ENCODE measurements at regions not wholly inside any gene's neighbourhood (a gene's known extent, or its start where the extent isn't known, plus 50 kb on each side); places are given as distances from the start of the nearest gene placed in this dataset.

DNA sequence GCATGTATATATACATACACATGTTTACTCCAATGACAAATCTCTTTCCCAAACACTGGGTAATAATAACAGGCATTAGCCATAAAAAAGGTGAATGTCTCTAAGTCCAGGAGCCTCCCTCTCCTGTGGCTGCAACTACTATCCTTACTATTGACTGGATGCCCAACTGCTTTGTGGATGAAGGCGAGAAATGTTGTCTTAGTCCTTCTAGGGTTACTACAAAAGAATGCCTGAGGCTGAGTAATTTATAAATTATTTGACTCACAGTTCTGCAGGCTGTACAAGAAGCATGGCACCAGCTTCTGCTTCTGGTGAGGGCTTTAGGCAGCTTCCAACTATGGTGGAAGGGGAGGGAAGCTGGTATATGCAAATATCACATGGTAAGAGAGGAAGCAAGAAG lies 366.0 kb upstream of the DDHD1 start:
- DNase-seq: no peak

GRCh38 chr14:53517270-53517960 lies 364.3 kb upstream of the DDHD1 start:
- DNase-seq: no peak

- peak in 2 of 3 donors; percentile 45 to 75 for DNase-seq
Measured at GRCh38 chr14:53516261-53516774, 363.2 kb upstream of the DDHD1 start.

DNA sequence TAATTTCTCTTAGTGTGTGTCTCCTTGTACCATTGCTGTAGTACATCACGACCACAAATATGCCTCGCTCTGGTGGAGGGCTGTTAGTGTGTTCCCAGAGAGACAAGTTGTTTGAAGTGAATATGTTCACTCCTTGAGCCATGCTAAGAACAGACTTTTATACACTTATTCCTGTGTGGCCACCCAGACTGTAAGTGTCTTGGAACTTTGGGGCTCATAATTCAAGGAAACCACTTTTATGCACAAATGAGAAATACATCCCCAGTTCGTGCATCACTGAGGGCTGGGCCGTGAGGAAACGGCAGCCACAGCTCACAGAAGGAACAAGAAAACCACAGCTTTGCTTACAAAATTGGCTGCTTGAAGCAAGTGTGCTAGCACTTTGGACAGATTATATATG lies 362.2 kb upstream of the DDHD1 start:
- DNase-seq: peak in 1 of 3 donors; percentile 49

- peak in 1 of 3 donors; percentile 44 for DNase-seq
Measured at GRCh38 chr14:53514197-53514596, 361.1 kb upstream of the DDHD1 start.

DNA sequence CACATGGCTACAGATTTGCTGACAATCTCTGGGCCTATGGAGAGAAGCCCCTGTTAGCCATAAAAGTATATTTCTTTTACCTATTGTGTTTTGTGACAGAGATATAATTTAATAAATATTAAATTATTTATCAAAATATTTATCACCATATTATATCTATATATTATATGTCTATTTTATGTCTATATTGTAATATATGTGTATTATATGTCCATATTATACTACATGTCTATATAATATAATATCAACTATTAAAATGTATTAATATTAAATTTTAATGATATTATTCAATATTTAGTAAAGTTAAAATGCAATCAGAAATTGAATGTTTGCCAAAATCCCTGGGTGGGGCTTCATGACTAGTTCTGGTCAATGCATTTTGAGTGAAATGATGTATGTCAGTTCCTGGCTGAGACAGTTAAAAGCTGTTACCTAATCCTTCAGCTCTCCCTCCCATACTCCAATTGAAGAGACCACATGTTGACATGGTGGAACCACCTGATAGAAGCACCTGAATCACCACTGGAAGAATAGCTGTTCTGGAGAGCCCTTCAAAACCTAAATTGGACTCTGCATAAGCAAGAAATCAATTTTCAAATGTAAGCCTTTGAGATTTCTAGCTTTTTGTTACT lies 357.3 kb upstream of the DDHD1 start:
- no peak for DNase-seq

GRCh38 chr14:53509276-53510244 lies 356.4 kb upstream of the DDHD1 start:
- DNase-seq: peak; percentile 74 to 94 (median 83)

GRCh38 chr14:53501361-53502211 lies 348.5 kb upstream of the DDHD1 start:
- DNase-seq: no peak

GRCh38 chr14:53500191-53500590 lies 347.1 kb upstream of the DDHD1 start:
- no peak for DNase-seq

GRCh38 chr14:53496668-53497067 lies 343.5 kb upstream of the DDHD1 start:
- DNase-seq: no peak

- DNase-seq: no peak
Measured at GRCh38 chr14:53495846-53496343, 342.8 kb upstream of the DDHD1 start.

- no peak for DNase-seq
Measured at GRCh38 chr14:53494587-53494986, 341.5 kb upstream of the DDHD1 start.

GRCh38 chr14:53493860-53494259 lies 340.7 kb upstream of the DDHD1 start:
- no peak for DNase-seq

GRCh38 chr14:53493320-53493719 lies 340.2 kb upstream of the DDHD1 start:
- peak in 1 of 3 donors; percentile 14 for DNase-seq

DNA sequence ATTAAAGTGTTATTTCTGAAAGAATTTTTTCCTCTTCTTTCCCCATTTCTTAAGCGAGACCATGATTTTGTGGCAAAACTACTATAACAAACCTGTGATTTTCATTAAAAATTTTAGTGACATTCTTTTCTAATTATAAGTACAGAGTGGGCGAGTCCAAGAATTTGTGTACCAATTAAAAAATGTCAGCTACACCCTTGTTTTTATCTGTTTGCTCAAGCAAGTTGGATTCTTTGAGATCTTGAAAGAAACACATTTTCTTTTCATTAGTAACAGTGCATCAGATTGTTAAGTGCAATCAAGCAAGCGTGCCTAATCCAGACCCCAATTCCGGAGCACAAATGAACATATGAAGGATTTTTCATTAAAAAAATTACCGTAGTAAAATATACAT lies 338.8 kb upstream of the DDHD1 start:
- no peak for DNase-seq

DNA sequence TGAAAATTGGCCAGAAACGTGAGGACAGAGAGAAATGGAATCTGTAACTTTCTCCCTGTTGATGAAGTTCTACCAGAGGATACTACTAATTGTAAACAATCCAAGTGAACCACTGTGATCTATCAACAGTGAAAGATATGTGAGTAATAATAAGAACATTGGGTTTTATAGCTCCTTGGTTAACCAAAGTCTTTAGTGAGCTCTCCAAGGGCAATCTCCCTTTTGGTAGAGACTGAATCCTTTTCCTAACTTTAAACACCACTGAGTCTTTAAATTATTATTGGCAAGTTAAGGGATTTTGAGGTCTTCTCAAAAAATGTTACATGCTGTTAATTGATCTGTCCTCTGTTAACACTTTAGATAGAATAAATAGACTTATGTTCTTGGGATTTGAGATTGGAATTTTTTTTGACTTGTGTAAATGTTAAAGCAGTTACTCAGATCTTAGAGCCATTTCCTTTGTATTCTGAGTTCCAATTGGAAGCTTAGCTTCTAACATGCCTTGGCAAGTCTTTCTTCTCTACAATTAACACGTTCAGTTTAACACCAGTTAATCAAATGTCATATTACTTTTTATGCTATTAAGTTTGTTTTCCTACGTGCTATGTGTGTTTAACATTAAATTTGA lies 338.2 kb upstream of the DDHD1 start:
- no peak for DNase-seq

DNA sequence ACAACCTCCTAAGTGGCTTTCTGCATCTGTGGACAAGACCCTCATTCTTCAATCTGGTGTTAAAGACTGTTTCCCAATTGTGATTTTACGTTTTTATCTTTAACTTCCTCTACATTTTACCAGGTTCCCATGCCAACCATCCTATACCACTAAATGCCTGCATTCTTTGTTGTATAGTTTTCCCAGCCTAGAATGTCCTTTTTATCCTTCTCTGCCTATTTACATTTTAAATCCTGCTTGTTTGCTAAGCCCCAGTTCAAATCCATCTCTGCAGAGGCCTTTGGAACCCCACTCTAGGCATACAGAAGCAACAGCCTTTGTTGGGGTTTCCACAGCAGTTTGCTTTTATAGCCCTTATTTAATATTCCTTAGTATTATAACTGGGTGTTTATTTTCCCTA lies 325.1 kb upstream of the DDHD1 start:
- DNase-seq: no peak

- DNase-seq: no peak
Measured at GRCh38 chr14:53473480-53473879, 320.4 kb upstream of the DDHD1 start.

DNA sequence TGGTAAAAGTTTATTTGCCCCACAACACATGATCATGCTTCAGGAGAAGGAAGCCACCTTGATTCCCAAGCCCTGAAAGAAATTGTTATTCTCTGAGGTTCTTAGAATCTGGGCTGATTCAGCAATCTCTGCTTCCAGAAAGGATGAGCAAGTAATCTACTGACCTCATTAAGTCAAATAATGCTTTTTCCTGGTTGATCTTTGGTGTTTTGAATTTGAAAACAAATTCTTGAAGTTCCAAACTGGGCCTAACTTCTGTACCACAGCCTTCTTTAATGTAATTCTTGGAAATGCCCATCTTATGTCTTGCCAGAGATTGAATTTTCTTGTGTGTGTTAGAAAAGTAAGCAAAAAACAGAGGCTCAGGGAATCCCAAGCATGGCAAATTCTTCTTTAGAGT lies 319.2 kb upstream of the DDHD1 start:
- DNase-seq: peak in 1 of 3 donors; percentile 17

GRCh38 chr14:53470351-53471043 lies 317.4 kb upstream of the DDHD1 start:
- peak in 2 of 3 donors; percentile 13 to 23 for DNase-seq
